ENCODE measurements at regions not wholly inside any gene's neighbourhood (a gene's known extent, or its start where the extent isn't known, plus 50 kb on each side); places are given as distances from the start of the nearest gene placed in this dataset.

DNA sequence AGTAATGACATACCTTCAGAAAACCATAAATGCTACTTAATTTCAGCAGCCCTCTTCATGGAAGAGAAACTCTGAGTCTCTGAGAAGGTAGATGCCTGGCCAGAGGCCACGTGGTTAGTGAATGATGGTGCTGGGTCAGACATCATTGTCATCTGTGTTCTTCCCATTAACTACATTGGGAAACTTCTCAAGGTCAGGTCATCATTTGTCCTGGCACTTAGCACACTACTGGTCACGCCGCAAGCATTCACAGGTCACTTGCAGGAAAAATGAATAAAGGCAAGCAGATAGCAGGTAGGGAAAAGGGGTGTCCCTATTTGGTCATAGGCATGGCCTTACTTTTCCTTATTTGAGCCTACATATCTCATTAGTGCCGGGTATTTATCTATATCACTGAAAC lies 220.1 kb upstream of the PROX1 start:
- TF ChIP-seq CTCF (IDR thresholded peaks at IDR 0.05) (no peak), POLR2AphosphoS5 (IDR thresholded peaks at IDR 0.05; ENCODE audit: low read depth, low read length) (no peak)
- TF ChIP-seq, protein P1, sequence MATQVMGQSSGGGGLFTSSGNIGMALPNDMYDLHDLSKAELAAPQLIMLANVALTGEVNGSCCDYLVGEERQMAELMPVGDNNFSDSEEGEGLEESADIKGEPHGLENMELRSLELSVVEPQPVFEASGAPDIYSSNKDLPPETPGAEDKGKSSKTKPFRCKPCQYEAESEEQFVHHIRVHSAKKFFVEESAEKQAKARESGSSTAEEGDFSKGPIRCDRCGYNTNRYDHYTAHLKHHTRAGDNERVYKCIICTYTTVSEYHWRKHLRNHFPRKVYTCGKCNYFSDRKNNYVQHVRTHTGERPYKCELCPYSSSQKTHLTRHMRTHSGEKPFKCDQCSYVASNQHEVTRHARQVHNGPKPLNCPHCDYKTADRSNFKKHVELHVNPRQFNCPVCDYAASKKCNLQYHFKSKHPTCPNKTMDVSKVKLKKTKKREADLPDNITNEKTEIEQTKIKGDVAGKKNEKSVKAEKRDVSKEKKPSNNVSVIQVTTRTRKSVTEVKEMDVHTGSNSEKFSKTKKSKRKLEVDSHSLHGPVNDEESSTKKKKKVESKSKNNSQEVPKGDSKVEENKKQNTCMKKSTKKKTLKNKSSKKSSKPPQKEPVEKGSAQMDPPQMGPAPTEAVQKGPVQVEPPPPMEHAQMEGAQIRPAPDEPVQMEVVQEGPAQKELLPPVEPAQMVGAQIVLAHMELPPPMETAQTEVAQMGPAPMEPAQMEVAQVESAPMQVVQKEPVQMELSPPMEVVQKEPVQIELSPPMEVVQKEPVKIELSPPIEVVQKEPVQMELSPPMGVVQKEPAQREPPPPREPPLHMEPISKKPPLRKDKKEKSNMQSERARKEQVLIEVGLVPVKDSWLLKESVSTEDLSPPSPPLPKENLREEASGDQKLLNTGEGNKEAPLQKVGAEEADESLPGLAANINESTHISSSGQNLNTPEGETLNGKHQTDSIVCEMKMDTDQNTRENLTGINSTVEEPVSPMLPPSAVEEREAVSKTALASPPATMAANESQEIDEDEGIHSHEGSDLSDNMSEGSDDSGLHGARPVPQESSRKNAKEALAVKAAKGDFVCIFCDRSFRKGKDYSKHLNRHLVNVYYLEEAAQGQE (IDR thresholded peaks at IDR 0.05; ENCODE audit: insufficient read depth in 1 of 2, low read depth in 2 of 2, low read length in 1 of 2), result no peak

Measured in Panc1 (cell line).